GM13976 (cell line): ENCODE measurements at regions not wholly inside any gene's neighbourhood (a gene's known extent, or its start where the extent isn't known, plus 50 kb on each side); places are given as distances from the start of the nearest gene placed in this dataset.

Experiments used
- DNase-seq: peaks from one replicate; pipeline ENCODE4 v3.0.0; 2012; ENCODE audit warnings: low spot score
- CTCF ChIP-seq: IDR thresholded peaks from 2 replicates; pipeline ENCODE4 v1.5.1; 2012; ENCODE audit warnings: borderline replicate concordance, mild to moderate bottlenecking; ENCODE audit not compliant: insufficient read depth; ENCODE audit errors: extremely low read depth, missing control alignments, control extremely low read depth
- in situ Hi-C: fragments of 300-500 bp; cut with MboI; formaldehyde crosslinking; loops from one replicate; pipeline ENCODE4 v1.12.0; 2022; ENCODE audit warnings: low sequenced_read_pairs, mixed read lengths, inconsistent platforms; ENCODE audit not compliant: unreplicated experiment

- no peak for DNase-seq
- in situ Hi-C loops = no loop called here
- no peak for TF ChIP-seq CTCF
Measured at GRCh38 chr2:23157812-23158211, 227.2 kb upstream of the KLHL29 start.

- in situ Hi-C loops = no loop called here
- DNase-seq = no peak
- no peak for TF ChIP-seq CTCF
Measured at GRCh38 chr2:23158306-23158705, 226.7 kb upstream of the KLHL29 start.

DNA sequence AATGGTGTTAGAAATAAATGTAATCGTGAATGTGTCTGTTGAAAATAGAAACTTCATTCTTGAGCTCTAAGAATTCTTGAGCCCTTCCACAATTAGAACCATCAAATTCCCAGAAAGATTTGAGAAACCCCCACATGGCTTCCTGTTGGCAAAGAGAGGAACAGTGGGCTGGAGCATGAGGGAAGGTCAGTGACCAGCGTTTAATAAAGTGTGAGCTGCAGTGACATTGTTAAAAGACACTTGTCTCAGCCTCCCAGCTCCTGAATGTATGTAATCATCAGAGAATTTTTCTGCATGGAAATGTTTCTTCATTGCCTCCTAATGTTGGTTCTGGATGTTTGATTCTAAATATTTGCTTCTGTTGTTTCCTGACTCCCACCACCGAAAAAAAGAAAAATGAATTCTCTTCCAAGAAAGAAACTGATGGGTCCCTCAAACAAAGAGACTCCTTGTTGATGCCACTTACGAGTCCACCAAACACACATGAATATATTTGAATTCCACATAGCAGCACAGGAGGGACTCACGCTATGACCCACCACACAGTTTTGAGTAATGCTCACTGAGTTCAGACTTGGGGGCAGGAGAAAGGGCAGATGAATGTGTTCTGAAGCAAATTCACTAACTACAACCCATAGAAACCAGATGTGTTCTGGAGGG is 225.1 kb upstream of the KLHL29 start:
- DNase-seq = no peak
- in situ Hi-C loops = no loop called here
- no peak for TF ChIP-seq CTCF

GRCh38 chr2:23164173-23164572 is 220.8 kb upstream of the KLHL29 start:
- DNase-seq = no peak
- in situ Hi-C loops = no loop called here
- TF ChIP-seq CTCF = no peak

GRCh38 chr2:23169896-23170295 is 215.1 kb upstream of the KLHL29 start:
- no peak for DNase-seq
- no peak for TF ChIP-seq CTCF

GRCh38 chr2:23171108-23171507 is 213.9 kb upstream of the KLHL29 start:
- no peak for TF ChIP-seq CTCF
- DNase-seq = no peak
- in situ Hi-C loops = no loop called here

More at GRCh38 chr2:23169896-23170295, 215.1 kb upstream of the KLHL29 start:
- in situ Hi-C loops = no loop called here

DNA sequence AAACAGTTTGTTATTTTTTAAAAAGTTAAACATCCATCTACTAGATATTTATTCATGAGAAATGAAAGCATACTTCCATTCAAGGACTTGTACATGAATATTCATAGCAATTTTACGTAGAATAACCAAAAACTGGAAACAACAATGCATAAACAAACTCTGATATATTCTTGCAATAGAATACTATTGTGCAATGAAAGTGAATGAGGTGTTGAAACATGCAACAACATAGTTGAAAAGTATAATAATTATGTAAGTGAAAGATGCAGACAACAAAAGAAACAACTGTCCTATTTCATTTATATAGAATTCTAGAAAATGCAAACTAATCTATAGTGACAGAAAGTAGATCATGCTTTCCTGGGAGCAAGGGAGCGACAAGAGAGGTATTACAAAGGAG is 206.6 kb upstream of the KLHL29 start:
- no peak for TF ChIP-seq CTCF
- DNase-seq = no peak
- in situ Hi-C loops = no loop called here
